ENCODE measurements at regions not wholly inside any gene's neighbourhood (a gene's known extent, or its start where the extent isn't known, plus 50 kb on each side); places are given as distances from the start of the nearest gene placed in this dataset.

GRCh38 chr20:43304598-43304997 is 114.9 kb upstream of the PTPRT start:
- TF ChIP-seq FOXJ3 (CRISPR knock-in tag; IDR thresholded peaks at IDR 0.05; ENCODE audit: borderline replicate concordance) (no peak), CTCF (IDR thresholded peaks at IDR 0.05) (no peak), ZBTB21 (CRISPR knock-in tag; IDR thresholded peaks at IDR 0.05; ENCODE audit: borderline replicate concordance) (no peak), ZNF232 (CRISPR knock-in tag; IDR thresholded peaks at IDR 0.05) (no peak), ATF2 (CRISPR knock-in tag; IDR thresholded peaks at IDR 0.05; ENCODE audit: borderline replicate concordance, low read depth) (no peak), MAX (CRISPR knock-in tag; IDR thresholded peaks at IDR 0.05) (no peak), ZNF512 (CRISPR knock-in tag; IDR thresholded peaks at IDR 0.05; ENCODE audit: borderline replicate concordance) (no peak), E2F1 (CRISPR knock-in tag; IDR thresholded peaks at IDR 0.05) (no peak), KAT7 (CRISPR knock-in tag; IDR thresholded peaks at IDR 0.05; ENCODE audit: borderline replicate concordance) (no peak), ETV6 (CRISPR knock-in tag; IDR thresholded peaks at IDR 0.05) (no peak), FOXK1 (CRISPR knock-in tag; IDR thresholded peaks at IDR 0.05) (no peak), CREB1 (CRISPR knock-in tag; IDR thresholded peaks at IDR 0.05) (no peak), SP1 (CRISPR knock-in tag; conservative IDR thresholded peaks at IDR 0.05) (no peak)

Measured in WTC11 (cell line).